Stomach (tissue), 8 donors: ENCODE measurements at regions not wholly inside any gene's neighbourhood (a gene's known extent, or its start where the extent isn't known, plus 50 kb on each side); places are given as distances from the start of the nearest gene placed in this dataset.
A peak's percentile ranks its signal among the peaks of the same experiment; 100 is the strongest.

Experiments
- DNase-seq, 2 donors: peaks; one replicate each; pipeline versions ENCODE4 v3.0.0 to v3.0.0-alpha.2; 2013 to 2019
- H3K27ac ChIP-seq, 5 donors: fragments of 200-600 bp in 4 of 5; sonication (generic) in 4 of 5; one replicate each; pipeline ENCODE4 v1.5.1; 2013 to 2019; ENCODE audit warnings: mild to moderate bottlenecking in 1 of 5, moderate library complexity in 1 of 5
- H3K27me3 ChIP-seq, 3 donors: fragments of 200-600 bp; sonication (generic); one replicate each; pipeline ENCODE4 v1.5.1; 2017 to 2019; ENCODE audit warnings: mixed run types in 1 of 3
- H3K36me3 ChIP-seq, 4 donors: fragments of 200-600 bp; sonication (generic); 1 replicate in 3 of 4; 2 replicates in 1 of 4; pipeline ENCODE4 v1.5.1; 2016 to 2019
- H3K4me1 ChIP-seq, 4 donors: fragments of 200-600 bp; sonication (generic); one replicate each; pipeline ENCODE4 v1.5.1; 2016 to 2019
- H3K4me3 ChIP-seq, 4 donors: fragments of 200-600 bp; sonication (generic) in 3 of 4; one replicate each; pipeline ENCODE4 v1.5.1; 2016 to 2019; ENCODE audit warnings: mild to moderate bottlenecking in 1 of 4
- H3K9me3 ChIP-seq, 4 donors: fragments of 200-600 bp; sonication (generic); one replicate each; pipeline ENCODE4 v1.5.1; 2016 to 2019
- CTCF ChIP-seq, 7 experiments: fragments of 450-650 bp in 4 of 7; fragments of 200-600 bp in 3 of 7; sonication (generic) in 3 of 7; IDR thresholded peaks; one replicate each; pipeline ENCODE4 v1.5.1; 2016 to 2019; ENCODE audit warnings: antibody characterized with exemption in 7 of 7, control low read depth in 2 of 7, mild to moderate bottlenecking in 1 of 7
- EP300 ChIP-seq: sonication (generic); formaldehyde crosslinking; IDR thresholded peaks from one replicate; pipeline ENCODE4 v1.6.1; 2017; ENCODE audit warnings: antibody characterized with exemption
- POLR2A ChIP-seq, 4 donors: fragments of 450-650 bp; IDR thresholded peaks; one replicate each; pipeline ENCODE4 v1.6.1; 2016; ENCODE audit warnings: antibody characterized with exemption in 4 of 4, control low read depth in 2 of 4, mild to moderate bottlenecking in 1 of 4, moderate library complexity in 1 of 4
- POLR2AphosphoS5 ChIP-seq, 3 donors: sonication (generic); formaldehyde crosslinking; IDR thresholded peaks; one replicate each; pipeline ENCODE4 v1.6.1; 2016; ENCODE audit warnings: antibody characterized with exemption in 3 of 3
- WGBS, 5 donors: extraction: QIAGEN DNeasy Blood & Tissue Kit in 3 of 5; methylation state at CpG; one replicate each; pipeline versions ENCODE4 v1.1.5 to v1.1.7; 2013 to 2018; 5-methylcytosine and 5-hydroxymethylcytosine counted together
- intact Hi-C: fragments of 100-400 bp; cut with DNase I; formaldehyde crosslinking; loops from one replicate; pipeline ENCODE4 v1.15.1; 2023; ENCODE audit warnings: low total_unique reads
- donor health status: healthy with polysubstance abuse.
- donor health status: Bipolar disorder and iron deficiency.
- donor health status: healthy.

DNA sequence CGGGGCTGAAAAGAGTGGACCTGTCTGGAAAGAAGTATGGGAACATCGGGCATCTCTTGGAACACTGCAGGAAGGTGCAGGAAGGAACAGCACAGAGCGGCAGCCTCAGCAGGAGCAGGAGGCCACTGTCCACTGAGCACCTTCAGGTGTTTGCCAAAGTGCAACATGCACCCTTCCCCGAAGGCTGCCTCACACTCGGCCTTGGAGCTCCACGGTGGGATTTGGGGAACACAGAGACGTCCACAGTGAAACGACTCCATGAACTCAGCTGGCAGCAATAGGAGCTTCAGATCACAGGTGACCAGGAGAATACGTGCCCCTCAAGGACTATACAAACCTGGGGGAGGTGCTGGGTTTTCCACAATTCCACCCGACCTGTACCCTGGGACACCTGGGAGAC lies 140.3 kb upstream of the RET start:
- peaks cover 23 to 27% (median 27%) of the 10 kb centered on the region in 4 donors for H3K4me1 ChIP-seq
- H3K9me3 ChIP-seq, result no peaks in the 10 kb centered on the region
- no peak overlapping the region for H3K4me3 ChIP-seq
- peaks cover 12 to 47% (median 24%) of the 10 kb centered on the region in 3 donors for H3K27me3 ChIP-seq
- no peaks in the 10 kb centered on the region for H3K36me3 ChIP-seq
- TF ChIP-seq POLR2AphosphoS5 (IDR thresholded peaks at IDR 0.05) (no peak), EP300 (no peak), POLR2A (IDR thresholded peaks at IDR 0.05) (no peak), CTCF (IDR thresholded peaks at IDR 0.05) (no peak)
- DNase-seq, result no peak
- 75 to 97% (median 90%) methylated on average over 10 of the region's 10 CpGs for WGBS, 5 donors
- intact Hi-C loops, result no loop called here
- H3K27ac ChIP-seq, result no peak overlapping the region

GRCh38 chr10:42937048-42937447 lies 139.8 kb upstream of the RET start:
- DNase-seq, result no peak
- H3K4me1 ChIP-seq, result peaks cover 23 to 28% (median 27%) of the 10 kb centered on the region in 4 donors
- 87 to 93% (median 90%) methylated on average over 7 of the region's 7 CpGs for WGBS, 5 donors
- peaks cover 8 to 47% (median 22%) of the 10 kb centered on the region in 3 donors for H3K27me3 ChIP-seq
- H3K36me3 ChIP-seq, result no peaks in the 10 kb centered on the region
- H3K27ac ChIP-seq, result no peak overlapping the region
- TF ChIP-seq POLR2AphosphoS5 (IDR thresholded peaks at IDR 0.05), result no peak
- intact Hi-C loops, result no loop called here
- H3K4me3 ChIP-seq, result no peak overlapping the region
- H3K9me3 ChIP-seq, result no peaks in the 10 kb centered on the region

- Histone ChIP-seq H3K27me3 (peaks cover 4 to 42% (median 15%) of the 10 kb centered on the region in 3 donors), H3K9me3 (no peaks in the 10 kb centered on the region), H3K36me3 (no peaks in the 10 kb centered on the region), H3K4me1 (peaks cover 23 to 25% (median 23%) of the 10 kb centered on the region in 4 donors), H3K27ac (no peak overlapping the region), H3K4me3 (no peak overlapping the region)
- intact Hi-C loops, result no loop called here
- WGBS, 5 donors, result 76 to 84% (median 83%) methylated on average over 8 of the region's 8 CpGs
- no peak for DNase-seq
- TF ChIP-seq EP300, result no peak
- TF ChIP-seq POLR2A (IDR thresholded peaks at IDR 0.05), result no peak
- TF ChIP-seq CTCF (IDR thresholded peaks at IDR 0.05), result no peak
- TF ChIP-seq POLR2AphosphoS5 (IDR thresholded peaks at IDR 0.05), result no peak
Observed at GRCh38 chr10:42937649-42938180, 139.2 kb upstream of the RET start.

- H3K27me3 ChIP-seq, result peaks cover 0 to 42% (median 8%) of the 10 kb centered on the region in 3 donors
- WGBS, 5 donors, result 84 to 94% (median 91%) methylated on average over 8 of the region's 8 CpGs
- H3K36me3 ChIP-seq, result no peaks in the 10 kb centered on the region
- intact Hi-C loops, result no loop called here
- no peak overlapping the region for H3K4me3 ChIP-seq
- H3K4me1 ChIP-seq, result peaks cover 17 to 19% (median 17%) of the 10 kb centered on the region in 4 donors
- TF ChIP-seq CTCF (IDR thresholded peaks at IDR 0.05), result no peak
- no peak for TF ChIP-seq POLR2AphosphoS5 (IDR thresholded peaks at IDR 0.05)
- TF ChIP-seq POLR2A (IDR thresholded peaks at IDR 0.05), result no peak
- no peak for TF ChIP-seq EP300
- no peak overlapping the region for H3K27ac ChIP-seq
- no peak for DNase-seq
- H3K9me3 ChIP-seq, result no peaks in the 10 kb centered on the region
Observed at GRCh38 chr10:42938351-42938750, 138.5 kb upstream of the RET start.

DNA sequence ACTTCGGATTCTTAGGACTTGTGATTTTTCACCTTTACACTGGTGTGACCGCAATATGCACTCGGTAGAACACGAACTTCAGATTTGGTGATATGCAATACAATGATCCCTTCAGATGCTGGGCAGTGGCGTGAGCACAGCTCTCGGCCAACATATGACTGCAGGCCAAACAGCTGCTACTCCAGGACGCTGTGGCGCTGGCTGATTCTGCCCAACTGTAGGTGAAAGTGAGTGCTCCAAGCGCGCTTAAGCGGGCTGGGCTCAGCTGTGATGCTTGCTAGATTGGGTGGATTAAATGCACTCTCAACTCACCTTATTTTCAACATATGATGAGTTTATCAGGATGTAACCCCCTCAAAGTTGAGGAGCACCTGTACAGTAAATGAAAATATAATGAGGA lies 137.6 kb upstream of the RET start:
- H3K4me1 ChIP-seq, result peaks cover 8 to 11% (median 9%) of the 10 kb centered on the region in 4 donors
- TF ChIP-seq POLR2AphosphoS5 (IDR thresholded peaks at IDR 0.05) (no peak), EP300 (no peak), POLR2A (IDR thresholded peaks at IDR 0.05) (no peak), CTCF (IDR thresholded peaks at IDR 0.05) (no peak)
- H3K9me3 ChIP-seq, result no peaks in the 10 kb centered on the region
- no peak overlapping the region for H3K4me3 ChIP-seq
- peak in 1 of 2 donors; percentile 59 for DNase-seq
- H3K36me3 ChIP-seq, result no peaks in the 10 kb centered on the region
- intact Hi-C loops, result no loop called here
- H3K27me3 ChIP-seq, result peaks cover 0 to 36% (median 0%) of the 10 kb centered on the region in 3 donors
- WGBS, 5 donors, result 38 to 71% (median 66%) methylated on average over 11 of the region's 11 CpGs
- H3K27ac ChIP-seq, result no peak overlapping the region
